HG03060 (cell line): ENCODE measurements at regions not wholly inside any gene's neighbourhood (a gene's known extent, or its start where the extent isn't known, plus 50 kb on each side); places are given as distances from the start of the nearest gene placed in this dataset.

ENCODE experiments used
- ATAC-seq: cut with Tn5 transposase; IDR thresholded peaks from one replicate; pipeline ENCODE4 v1.9.1; 2021; ENCODE audit warnings: low read depth, moderate number of reproducible peaks; ENCODE audit not compliant: unreplicated experiment

DNA sequence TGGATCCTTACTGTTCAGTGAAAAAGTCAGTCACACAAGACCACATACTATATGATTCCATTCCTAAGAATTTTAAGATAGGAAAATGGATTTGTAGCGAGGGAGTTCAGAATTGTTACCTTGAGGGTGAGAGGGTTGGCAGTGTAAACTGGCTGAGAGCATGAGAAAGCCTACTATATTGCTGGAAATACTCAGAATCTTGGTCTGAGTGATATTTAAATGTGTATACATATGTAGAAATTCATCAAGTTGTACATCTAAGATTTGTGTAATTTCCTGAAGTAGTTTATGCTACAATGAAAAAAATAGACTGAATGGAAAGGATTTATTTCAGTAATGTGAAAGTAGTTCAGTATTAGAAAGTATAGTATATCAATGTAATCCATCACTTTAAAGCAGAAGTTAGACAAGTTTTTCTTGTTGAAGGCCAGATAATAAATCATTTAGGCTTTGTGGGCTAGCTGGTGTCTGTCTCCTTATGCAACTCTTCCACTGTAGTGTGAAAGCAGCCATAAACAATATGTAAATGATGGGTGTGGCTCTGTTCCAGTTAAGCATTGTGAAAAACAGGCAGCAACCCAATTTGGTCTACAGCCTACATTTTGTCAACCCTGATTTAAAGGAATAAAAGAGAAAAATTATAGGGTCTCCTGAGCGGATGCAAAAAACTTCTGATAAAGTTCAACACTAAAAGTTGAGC lies 127.2 kb upstream of the THY1 start:
- no peak for ATAC-seq

DNA sequence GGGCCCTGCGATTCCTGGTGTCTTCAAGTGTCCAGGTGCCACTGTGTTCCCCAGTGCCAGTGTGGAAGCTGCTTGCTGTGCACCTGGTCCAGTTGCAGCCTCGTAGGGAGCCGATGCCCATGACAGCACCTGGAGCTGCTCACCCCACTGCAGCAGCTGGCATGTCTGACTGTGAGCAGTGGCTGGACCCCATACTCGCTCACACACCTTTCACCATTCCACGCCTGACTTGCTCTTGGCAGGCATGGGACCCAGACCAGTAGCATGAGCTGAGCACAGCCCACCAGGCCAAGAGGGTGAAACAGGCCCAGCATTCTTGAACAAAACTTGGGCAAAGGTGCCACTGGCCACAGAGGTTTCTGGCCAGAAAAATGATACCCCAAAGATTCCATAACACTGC lies 124.5 kb upstream of the THY1 start:
- no peak for ATAC-seq

DNA sequence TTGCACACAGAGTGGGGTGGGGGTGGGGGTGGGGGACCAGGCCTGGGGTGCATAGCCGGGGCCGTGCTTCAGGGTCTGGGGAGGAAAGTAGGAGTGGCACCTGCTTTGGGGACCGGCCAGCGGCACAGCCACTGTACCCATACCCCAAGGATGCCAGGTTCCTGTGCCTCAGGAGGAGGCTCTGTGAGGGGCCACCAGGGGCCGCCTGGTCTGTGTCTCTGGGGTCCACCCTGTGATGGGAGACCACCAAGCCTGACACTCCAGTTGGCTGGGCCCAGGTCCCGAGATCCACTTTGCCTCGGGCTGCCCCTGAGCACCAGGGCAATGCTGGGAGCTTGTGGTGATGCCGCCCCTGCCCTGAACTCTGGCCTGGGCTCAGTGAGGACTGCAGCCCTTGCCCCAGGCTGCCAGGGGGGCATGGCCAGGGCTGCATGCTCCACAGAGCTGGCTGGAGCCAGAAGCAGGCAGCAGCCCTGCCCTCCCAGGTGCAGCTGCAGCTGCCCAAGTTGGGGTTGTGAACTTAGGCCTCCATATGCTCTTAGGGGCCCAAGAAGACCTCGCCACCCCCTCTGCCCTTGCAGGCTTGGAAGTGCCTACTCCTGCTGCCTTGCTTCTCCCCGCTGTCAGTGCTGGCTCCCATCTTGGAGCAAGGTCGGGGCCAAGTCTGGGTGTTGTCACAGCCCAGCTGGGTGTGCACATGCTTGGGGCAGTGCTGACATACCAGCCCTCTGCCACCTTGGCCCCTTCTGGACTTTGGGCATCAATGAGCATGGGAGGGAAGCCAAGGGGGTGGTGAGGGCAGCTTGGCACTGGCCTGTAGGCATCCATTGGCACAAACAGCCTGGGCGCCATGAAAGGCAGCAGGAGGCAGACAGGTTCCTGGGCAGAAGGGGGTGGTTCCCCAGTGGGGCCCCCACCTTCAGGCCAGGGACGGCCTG lies 123.3 kb upstream of the THY1 start:
- no peak for ATAC-seq

DNA sequence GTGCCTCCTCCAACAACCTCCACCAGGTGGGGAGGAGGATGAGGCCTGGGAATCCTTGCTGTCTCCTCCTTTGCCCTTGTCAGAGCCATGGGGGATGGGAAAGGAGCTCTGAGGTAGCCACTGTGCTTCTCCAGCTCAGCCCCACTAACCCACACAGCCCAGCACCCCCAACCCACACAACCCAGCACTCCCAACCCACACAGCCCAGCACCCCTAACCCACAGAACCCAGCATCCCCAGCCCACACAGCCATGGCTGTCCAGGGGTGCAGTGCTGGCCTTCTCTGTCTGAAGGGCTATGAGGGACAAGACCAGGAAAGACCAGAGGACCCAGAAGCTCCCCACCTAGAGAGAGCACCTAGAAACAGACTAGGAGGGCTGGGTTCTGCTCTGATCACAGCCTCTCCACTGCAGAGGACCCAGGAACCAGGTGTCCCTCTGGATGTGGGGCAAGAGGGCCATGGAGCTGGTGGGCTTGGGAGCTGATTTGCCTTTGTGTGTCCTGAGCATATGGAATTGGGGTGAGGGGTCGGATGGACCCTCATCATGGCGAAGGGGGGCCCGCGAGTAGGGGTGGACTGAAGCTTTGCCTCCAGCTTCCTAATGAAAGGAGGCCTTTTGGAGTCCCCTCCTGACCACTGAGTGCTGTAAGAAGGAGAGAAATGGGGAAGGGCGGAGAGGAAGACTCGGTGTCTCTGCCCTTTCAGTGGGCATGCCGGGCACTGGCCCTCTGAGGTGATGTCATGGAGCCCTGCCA lies 117.6 kb upstream of the THY1 start:
- no peak for ATAC-seq

DNA sequence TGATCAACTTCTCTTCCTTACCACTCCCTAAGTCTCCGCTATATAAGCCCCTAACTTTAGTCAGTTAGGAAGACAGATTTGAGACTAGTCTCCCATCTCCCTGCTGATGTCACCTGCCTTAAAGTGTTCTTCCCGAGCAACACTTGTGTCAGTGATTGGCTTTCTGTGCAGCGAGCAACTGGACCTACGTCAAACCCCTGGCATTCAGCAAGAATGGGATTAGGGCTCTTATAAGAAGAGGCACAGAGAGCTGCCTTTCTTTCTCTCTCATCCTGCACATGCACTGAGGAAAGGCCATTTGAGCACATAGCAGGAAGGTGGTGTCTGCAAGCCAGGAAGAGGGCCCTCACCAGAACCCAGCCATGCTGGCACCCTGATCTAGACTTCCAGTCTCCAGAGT lies 116.6 kb upstream of the THY1 start:
- ATAC-seq = no peak

DNA sequence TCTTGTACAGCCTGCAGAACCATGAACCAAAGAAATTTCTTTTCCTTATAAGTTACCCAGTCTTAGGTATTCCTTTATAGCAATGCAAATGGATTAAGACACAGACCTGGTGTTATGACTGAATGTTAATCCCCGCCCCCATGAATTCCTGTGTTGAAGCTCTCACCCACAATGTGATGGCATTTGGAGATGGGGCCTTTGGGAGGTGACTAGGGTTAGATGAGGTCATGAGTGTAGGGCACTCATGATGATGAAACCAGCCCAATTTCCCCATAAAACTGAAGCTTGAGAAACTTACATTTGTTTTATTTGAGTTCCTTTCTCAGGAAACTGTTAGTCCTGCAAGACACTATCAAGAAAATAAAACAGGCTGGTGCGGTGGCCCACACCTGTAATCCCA lies 115.8 kb upstream of the THY1 start:
- ATAC-seq = no peak

DNA sequence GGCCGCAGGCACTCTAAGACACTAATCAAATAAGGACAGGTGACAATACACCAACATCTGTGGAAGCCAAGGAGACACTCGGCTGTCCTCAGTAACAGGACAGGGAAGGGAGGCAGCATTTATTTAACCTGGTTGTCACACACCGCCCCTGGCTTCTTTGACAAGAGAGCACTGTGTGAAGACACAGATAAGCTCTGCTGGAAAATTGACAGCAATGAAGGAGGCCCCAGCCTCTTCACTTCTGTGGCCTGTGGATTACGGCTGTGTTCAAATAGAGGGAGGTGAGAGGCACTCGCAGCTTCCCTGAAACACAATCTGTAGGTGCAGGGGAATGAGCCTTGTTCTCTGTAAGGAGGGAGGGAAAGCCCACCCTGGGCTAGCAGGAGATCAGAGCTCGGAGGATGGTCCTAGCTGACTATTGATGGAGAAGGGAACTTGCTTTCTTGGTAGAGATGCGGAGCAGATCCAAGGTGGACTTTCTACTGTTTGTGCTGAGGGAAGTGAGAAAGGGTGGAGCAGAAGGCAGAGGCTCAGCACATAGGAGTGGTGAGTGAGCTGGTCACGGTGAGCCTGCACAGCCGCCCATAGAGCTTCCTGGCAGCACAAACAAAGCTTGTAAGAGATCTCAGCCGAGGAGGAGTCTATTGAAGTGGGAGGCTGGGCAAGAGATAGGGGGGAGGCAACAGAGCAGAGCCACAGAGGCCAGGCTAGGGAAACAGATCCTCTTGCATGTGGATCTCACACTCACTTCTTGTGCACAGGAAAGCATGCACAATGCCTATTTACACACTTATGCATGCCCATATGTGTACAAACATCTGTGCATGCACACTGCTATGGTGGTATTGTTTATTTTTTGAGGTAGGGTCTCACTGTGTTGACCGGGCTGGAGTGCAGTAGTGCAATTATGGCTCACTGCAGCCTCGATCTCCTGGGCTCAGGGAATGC lies 114.6 kb upstream of the THY1 start:
- no peak for ATAC-seq

DNA sequence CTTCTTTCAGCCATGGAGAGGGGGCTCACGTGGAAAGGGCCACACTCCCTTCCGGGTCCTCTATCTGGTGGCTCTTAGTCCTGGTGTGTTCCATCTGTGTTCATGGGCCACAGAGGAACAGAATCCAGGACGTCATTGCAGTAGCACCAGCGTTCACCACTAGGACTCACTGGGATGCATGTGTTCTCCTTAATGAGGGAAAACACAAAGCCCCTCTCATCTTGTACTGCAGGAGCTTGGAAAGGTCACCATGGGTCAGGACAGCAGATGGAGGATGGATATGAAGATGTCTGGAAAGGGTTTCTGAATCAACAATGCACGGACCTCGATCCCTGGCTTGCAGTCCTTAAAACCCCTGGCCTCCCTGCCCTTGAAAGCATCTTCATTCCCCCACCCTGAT lies 113.8 kb upstream of the THY1 start:
- no peak for ATAC-seq

DNA sequence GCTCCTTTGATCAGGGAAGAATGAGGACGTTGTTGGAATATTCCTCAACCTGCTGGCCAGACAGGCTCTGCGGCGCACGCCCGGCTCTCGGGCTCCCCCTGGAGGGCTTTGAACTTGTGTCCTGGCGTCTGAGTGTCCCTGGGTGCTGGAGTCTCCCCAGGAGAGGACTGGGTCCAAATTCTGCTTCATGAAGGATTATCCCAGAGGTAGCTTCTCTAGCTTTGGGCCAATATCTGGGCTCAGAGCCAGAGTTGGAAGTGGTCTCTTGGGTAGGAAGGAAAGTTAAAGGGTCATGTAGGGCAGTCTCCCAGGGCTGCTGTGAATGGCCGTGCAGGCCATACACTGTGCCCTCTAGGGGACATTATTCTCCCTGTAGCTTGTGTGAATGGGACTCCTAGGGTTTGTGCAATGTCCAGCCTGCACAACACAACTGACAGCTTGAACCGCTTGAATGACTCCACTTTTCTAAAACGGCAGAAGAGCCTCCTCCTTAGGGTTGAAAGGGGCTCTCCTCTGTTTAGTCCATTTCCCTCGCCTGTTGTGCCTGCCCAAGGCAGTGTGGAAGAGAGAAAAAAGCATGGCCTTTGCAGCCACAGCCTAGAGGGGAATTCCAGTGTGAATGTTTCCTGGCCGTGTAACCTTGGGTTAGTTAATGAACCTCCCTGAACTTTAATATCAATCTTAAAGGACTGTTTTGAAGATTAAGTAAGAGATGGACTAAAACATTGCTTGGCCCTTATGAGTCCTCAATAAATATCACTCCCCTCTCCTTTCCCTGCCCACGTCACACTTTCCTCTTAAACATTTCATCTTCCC lies 111.2 kb upstream of the THY1 start:
- ATAC-seq = no peak

DNA sequence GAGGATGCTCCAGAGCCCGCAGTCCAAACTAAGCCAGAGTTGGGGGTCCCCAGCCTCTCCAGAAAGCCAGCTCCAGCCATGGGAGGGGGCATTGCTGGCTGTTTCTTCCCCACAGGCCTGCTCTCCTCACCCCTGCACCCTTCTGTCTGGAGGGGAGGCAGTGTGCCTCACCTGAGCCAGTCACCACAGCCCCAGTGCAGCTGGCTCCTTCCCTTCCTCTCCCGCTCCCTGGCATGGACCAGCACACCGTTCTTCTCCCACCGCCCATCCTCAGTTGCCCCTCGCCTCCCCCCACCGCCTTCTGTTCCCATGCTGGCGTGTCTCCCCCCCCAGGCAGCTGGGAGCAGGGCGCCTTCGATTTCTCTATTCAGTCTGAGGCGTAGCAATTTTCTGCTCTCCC lies 110.5 kb upstream of the THY1 start:
- ATAC-seq = no peak

DNA sequence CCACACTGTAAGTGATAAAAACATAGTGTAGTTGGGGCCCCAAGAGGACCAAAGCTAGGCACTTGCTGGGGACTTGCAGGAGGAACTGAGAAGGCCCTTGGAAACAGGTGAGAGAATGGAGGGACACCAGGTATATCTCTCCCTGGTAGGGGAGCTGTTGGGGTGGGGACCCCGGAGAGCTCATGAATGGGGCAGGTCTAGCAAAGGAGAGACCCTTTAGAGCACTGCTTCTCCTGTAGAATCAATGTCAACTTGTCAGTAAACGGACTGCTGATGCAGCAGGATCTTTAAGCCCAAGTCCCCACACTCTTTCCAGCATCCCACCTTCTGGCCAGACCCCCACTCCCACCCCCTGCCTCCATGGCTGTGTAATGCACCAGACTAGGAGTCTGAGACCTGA lies 109.6 kb upstream of the THY1 start:
- no peak for ATAC-seq

DNA sequence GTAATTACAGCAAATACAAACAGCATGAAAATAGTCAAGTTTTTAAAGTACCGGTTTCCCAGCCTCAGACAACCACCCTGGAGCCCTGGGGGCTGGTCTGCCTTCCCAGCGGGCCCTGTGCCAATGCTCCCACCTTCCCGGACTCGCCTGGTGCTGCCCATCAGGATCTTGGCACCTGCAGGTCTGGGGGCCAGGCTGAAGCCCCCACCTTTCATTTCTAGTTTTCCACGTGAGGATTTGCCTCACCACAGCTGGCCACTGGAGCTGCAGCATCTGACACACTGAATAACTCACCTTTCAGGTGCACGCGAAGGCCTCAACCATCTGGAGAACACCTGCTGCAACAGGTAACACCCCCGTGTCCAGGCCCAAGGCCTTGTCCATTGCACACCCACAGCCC lies 108.7 kb upstream of the THY1 start:
- ATAC-seq = no peak

DNA sequence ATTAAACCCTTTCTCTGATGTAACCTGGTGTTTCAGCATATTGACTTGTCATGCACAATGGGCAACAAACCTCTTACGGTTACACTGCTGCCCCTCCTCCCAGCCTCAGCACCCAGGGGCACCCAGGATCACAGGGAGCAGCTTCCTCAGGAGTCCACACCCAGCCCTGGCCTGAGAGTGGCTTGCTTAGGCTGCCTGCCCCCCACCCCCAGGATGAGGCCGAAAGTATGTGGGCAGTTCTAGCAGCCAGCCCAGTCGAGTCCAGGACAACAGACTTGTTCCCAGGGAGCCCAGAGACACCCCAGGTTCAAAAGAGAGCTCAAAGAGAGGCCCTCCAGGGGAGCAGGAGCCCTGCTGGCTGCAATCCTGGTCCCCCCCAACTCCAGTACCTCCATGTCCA lies 108.1 kb upstream of the THY1 start:
- ATAC-seq = no peak

DNA sequence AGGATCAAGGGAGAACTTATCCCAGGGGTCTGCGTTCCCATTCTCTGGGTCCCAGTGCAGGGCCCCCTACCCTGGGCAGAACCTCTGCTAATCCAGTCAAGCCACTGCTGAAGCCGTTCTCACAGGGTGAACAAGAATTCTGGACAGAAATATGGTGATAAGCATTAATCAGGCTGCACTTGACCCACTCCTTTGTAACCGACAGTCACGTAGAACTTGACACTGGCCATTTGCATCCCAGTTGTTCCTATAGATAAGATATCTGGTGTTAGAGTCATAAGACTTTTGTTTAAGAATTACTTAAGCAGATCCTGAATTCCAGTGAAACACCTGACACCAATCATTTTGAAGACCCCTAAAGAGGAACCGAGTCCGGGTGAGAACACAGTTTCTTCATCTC lies 107.5 kb upstream of the THY1 start:
- ATAC-seq = no peak

DNA sequence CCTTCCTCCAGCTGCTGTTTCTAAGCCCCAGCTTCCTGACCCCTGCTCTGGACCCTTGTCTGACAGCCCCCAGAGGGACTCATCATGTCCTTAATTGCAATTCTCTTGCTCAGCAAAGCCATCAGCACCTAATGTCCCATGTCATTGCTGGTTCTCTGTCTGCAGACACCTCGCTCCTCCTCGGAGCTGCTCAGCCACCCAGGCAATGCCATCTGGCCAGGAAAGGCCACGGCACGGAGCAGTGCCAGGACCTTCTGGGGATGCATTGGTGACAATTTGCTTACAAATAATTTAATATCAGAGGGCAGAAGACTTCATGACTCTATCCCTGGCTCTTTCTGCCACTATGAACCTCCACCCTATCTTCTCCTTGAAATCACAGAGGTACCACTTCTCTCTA lies 107.0 kb upstream of the THY1 start:
- ATAC-seq = no peak

DNA sequence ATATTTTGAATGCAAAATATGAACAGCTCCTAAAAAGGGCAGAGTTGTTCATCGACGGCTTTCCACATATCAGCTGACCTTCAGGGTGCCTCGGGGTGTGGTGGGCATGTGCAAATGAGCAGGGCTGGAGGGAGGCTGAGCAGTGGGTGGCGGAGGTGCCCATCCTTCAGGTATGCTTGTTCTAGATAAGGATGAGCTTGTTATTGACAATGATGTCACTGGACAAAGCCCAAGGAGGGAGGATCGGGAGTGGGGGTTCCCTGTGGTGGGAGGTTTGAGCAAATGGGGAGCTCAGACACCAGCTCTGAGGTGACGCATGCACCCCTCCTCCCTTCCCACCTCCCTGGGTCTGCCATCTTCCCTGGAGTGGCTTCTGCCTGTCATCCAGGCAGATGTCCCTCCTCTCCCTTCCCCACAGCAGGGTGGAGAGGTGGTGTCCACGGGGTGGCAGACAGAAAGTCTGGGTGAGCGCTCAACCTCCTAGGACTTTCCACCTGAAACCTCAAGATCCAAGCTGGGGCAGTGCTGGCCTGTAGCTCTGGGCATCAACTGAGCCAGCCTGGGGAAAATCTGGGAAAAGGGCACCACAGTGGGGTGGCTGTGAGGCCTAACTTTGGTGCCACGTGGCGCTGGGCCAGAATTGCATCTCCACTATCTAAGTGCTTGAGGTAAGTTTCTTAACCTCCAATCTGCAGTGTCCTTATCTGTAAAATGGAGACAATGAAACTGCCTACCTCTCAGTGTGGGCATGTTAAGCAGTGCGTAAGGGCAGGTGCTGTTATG lies 106.3 kb upstream of the THY1 start:
- no peak for ATAC-seq

DNA sequence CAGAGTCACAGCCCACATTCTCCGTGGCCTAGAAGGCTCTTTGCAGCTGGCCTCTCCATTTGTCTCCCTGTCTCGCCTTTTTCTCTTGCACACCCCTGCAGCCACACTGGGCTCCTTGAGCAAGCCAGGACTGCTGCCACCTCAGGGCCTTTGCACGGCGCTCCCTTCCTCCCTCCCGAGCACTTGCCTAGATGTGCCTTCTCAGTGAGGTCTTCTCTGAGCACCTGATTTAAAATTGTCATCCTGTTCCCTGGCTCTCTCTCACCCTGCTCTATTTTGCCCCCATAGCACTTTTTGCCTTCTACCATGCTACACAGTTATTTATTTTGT lies 102.9 kb upstream of the THY1 start:
- no peak for ATAC-seq

DNA sequence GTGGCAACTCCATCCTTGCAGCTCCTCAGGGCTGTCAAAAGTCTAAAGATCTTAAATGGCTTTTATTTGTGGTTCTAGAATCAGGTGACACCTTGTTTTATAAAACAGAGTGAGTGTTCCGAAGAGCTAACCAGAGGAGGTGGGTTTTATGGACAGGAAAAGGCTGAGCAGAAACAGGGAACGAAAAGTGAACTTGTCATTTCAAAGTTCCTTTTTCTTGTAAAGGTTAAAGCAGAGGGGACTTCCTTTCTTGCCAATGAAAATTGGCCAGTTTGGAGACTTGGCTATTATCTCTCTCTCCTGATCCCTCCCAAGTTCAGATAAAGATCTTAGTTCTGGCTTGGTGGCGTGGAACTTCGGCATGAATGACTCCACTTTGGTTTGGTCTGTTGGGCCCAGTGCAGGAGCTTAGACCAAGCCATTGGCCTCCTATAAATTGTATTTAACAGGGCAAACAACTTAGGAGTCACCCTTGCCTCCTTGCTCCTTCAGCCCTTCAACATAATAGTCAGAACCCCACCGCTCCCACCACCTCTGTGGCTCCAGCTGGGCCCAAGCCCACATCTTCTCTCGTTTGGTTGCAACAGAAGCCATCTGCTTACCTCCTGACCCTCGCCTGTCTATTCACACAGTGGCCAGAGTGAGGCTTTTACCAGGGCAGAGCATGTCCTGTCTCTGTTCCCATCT lies 102.4 kb upstream of the THY1 start:
- no peak for ATAC-seq
